MM.1S (cell line): ENCODE measurements at regions not wholly inside any gene's neighbourhood (a gene's known extent, or its start where the extent isn't known, plus 50 kb on each side); places are given as distances from the start of the nearest gene placed in this dataset.

Experiments
- DNase-seq: peaks from one replicate; pipeline ENCODE4 v3.0.0-alpha.2; 2015
- H2AFZ ChIP-seq: fragments of 300-600 bp; sonication (generic); 2 replicates; pipeline ENCODE4 v1.6.0; 2016; ENCODE audit warnings: antibody characterized with exemption, low read length
- H3F3A ChIP-seq: fragments of 300-600 bp; sonication (generic); 2 replicates; pipeline ENCODE4 v1.6.1; 2016; ENCODE audit warnings: mild to moderate bottlenecking, antibody characterized with exemption, low read length, moderate library complexity, mixed read lengths; ENCODE audit not compliant: insufficient read depth
- H3K27ac ChIP-seq: fragments of 300-600 bp; sonication (generic); 2 replicates; pipeline ENCODE4 v1.5.1; 2016; ENCODE audit warnings: mild to moderate bottlenecking, low read length
- H3K27me3 ChIP-seq: fragments of 300-600 bp; sonication (generic); replicated peaks from 2 replicates; pipeline ENCODE4 v1.6.0; 2016; ENCODE audit warnings: low read length; ENCODE audit not compliant: insufficient read depth
- H3K36me3 ChIP-seq: fragments of 300-600 bp; sonication (generic); replicated peaks from 2 replicates; pipeline ENCODE4 v1.6.1; 2016; ENCODE audit warnings: mild to moderate bottlenecking, low read length, mixed read lengths; ENCODE audit not compliant: insufficient read depth
- H3K4me1 ChIP-seq: fragments of 300-600 bp; sonication (generic); 2 replicates; pipeline ENCODE4 v1.6.1; 2016; ENCODE audit warnings: low read length, mixed read lengths
- H3K4me2 ChIP-seq: fragments of 300-600 bp; sonication (generic); 2 replicates; pipeline ENCODE4 v1.6.0; 2016; ENCODE audit warnings: low read depth, low read length
- H3K4me3 ChIP-seq: fragments of 300-600 bp; sonication (generic); 2 replicates; pipeline ENCODE4 v1.5.1; 2016; ENCODE audit warnings: low read length, mixed read lengths
- H3K79me2 ChIP-seq: fragments of 300-600 bp; sonication (generic); 2 replicates; pipeline ENCODE4 v1.6.1; 2016; ENCODE audit warnings: mixed run types, low read length, mixed read lengths
- H3K9ac ChIP-seq: fragments of 300-600 bp; sonication (generic); 2 replicates; pipeline ENCODE4 v1.6.1; 2016; ENCODE audit warnings: low read length, mixed read lengths
- H3K9me2 ChIP-seq: fragments of 300-600 bp; sonication (generic); replicated peaks from 2 replicates; pipeline ENCODE4 v1.6.1; 2016; ENCODE audit warnings: mild to moderate bottlenecking, low read length, mixed read lengths; ENCODE audit not compliant: insufficient read depth
- H3K9me3 ChIP-seq: fragments of 300-600 bp; sonication (generic); replicated peaks from 2 replicates; pipeline ENCODE4 v1.6.1; 2016; ENCODE audit warnings: mild to moderate bottlenecking, low read length, mixed read lengths; ENCODE audit not compliant: insufficient read depth
- H4K20me1 ChIP-seq: fragments of 300-600 bp; sonication (generic); 2 replicates; pipeline ENCODE4 v1.6.1; 2016; ENCODE audit warnings: mild to moderate bottlenecking, low read length, moderate library complexity, mixed read lengths; ENCODE audit not compliant: insufficient read depth
- CTCF ChIP-seq: fragments of 300-600 bp; sonication (generic); IDR thresholded peaks from 2 replicates; pipeline ENCODE4 v1.5.1; 2016; ENCODE audit warnings: antibody characterized with exemption, low read length, mixed read lengths
- EZH2 ChIP-seq: fragments of 300-600 bp; sonication (generic); optimal IDR thresholded peaks from 2 replicates; pipeline ENCODE3; 2017; ENCODE audit warnings: low read depth, mild to moderate bottlenecking, antibody characterized with exemption, low read length, mixed read lengths
- EZH2phosphoT487 ChIP-seq: fragments of 300-600 bp; sonication (generic); IDR thresholded peaks from 2 replicates; pipeline ENCODE4 v1.6.1; 2018; ENCODE audit warnings: antibody characterized with exemption, low read length

- H3K27me3 ChIP-seq, result peaks cover 54% of the 10 kb centered on the region
- TF ChIP-seq EZH2 (no peak), CTCF (no peak), EZH2phosphoT487 (no peak)
- no peaks in the 10 kb centered on the region for H3K9me3 ChIP-seq
- no peaks in the 10 kb centered on the region for H3K79me2 ChIP-seq
- no peak overlapping the region for H3K4me2 ChIP-seq
- H3K36me3 ChIP-seq, result no peaks in the 10 kb centered on the region
- H3K4me3 ChIP-seq, result no peak overlapping the region
- H4K20me1 ChIP-seq, result no peaks in the 10 kb centered on the region
- no peaks in the 10 kb centered on the region for H3K4me1 ChIP-seq
- no peaks in the 10 kb centered on the region for H3F3A ChIP-seq
- H3K27ac ChIP-seq, result no peak overlapping the region
- no peak overlapping the region for H2AFZ ChIP-seq
- no peak overlapping the region for H3K9ac ChIP-seq
- DNase-seq, result no peak
- H3K9me2 ChIP-seq, result no peaks in the 10 kb centered on the region
Measured at GRCh38 chr10:100625816-100626215, 90.1 kb downstream of the HIF1AN start.

- no peak overlapping the region for H2AFZ ChIP-seq
- H3K27ac ChIP-seq, result no peak overlapping the region
- no peaks in the 10 kb centered on the region for H3K79me2 ChIP-seq
- no peaks in the 10 kb centered on the region for H3K4me1 ChIP-seq
- H3K4me3 ChIP-seq, result no peak overlapping the region
- peaks cover 40% of the 10 kb centered on the region for H3K27me3 ChIP-seq
- no peaks in the 10 kb centered on the region for H3K9me2 ChIP-seq
- no peak for TF ChIP-seq CTCF
- TF ChIP-seq EZH2phosphoT487, result no peak
- H3K4me2 ChIP-seq, result no peak overlapping the region
- H4K20me1 ChIP-seq, result no peaks in the 10 kb centered on the region
- no peaks in the 10 kb centered on the region for H3F3A ChIP-seq
- H3K36me3 ChIP-seq, result no peaks in the 10 kb centered on the region
- no peak for DNase-seq
- no peak overlapping the region for H3K9ac ChIP-seq
- no peaks in the 10 kb centered on the region for H3K9me3 ChIP-seq
Measured at GRCh38 chr10:100628061-100628460, 92.3 kb downstream of the HIF1AN start.

DNA sequence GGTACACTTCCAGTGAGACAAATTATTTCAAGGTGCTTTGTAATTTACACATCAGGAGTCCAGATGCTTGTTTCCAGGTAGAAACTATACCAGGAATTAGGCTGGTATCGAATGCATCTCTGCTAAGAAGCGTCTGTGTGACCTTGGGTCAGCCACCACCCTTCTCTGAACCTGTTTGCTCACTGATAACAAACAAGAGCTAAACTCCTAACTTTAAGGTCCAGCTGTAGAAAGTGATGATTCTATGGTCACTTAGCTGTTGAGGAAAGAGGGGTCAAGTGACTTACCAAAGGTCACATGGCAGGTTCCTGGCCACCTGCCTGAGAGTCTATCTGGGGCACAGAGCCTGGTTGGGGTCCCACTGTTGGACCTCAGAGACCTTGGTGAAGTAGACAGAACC, 95.4 kb downstream of the HIF1AN start:
- Histone ChIP-seq H3K9ac (no peak overlapping the region), H3K36me3 (no peaks in the 10 kb centered on the region), H3K27ac (no peak overlapping the region), H3K79me2 (no peaks in the 10 kb centered on the region), H3K27me3 (peaks cover 20% of the 10 kb centered on the region), H3K9me2 (no peaks in the 10 kb centered on the region), H4K20me1 (no peaks in the 10 kb centered on the region), H3K4me2 (no peak overlapping the region), H3F3A (no peaks in the 10 kb centered on the region), H3K9me3 (no peaks in the 10 kb centered on the region), H3K4me3 (no peak overlapping the region), H2AFZ (no peak overlapping the region), H3K4me1 (no peaks in the 10 kb centered on the region)
- TF ChIP-seq EZH2phosphoT487 (no peak), CTCF (no peak), EZH2 (no peak)
- DNase-seq, result no peak
